Activated naive CD4-positive, alpha-beta T cell treated with anti-CD3 and anti-CD28 coated beads for 36 hours (primary cell): ENCODE measurements at regions not wholly inside any gene's neighbourhood (a gene's known extent, or its start where the extent isn't known, plus 50 kb on each side); places are given as distances from the start of the nearest gene placed in this dataset.
"Not testable (repeated sequence)": the region's sequence is repeated elsewhere in the genome, so short reads cannot be mapped to it uniquely, and the experiment has no call there.

Experiments used
- CTCF ChIA-PET: fragments of 350-600 bp; sonication (Branson Sonifier 250); formaldehyde crosslinking; loops from one replicate; lab custom pipeline; 2021; ENCODE audit warnings: antibody characterized with exemption; lab: Charles Lee
- DNase-seq: peaks from one replicate; pipeline ENCODE4 v3.0.0-alpha.2; 2020
- H3K27ac Mint-ChIP-seq: one replicate; pipeline ENCODE4 v1.8.0; 2021; ENCODE audit warnings: mild to moderate bottlenecking, mixed read lengths
- H3K27me3 Mint-ChIP-seq: one replicate; pipeline ENCODE4 v1.8.0; 2021; ENCODE audit warnings: low read depth, mixed read lengths
- H3K36me3 Mint-ChIP-seq: one replicate; pipeline ENCODE4 v1.8.0; 2021; ENCODE audit warnings: low read depth, mixed read lengths
- H3K4me1 Mint-ChIP-seq: one replicate; pipeline ENCODE4 v1.8.0; 2021; ENCODE audit warnings: low read depth, mixed read lengths
- H3K4me3 Mint-ChIP-seq: one replicate; pipeline ENCODE4 v1.8.0; 2021; ENCODE audit warnings: mild to moderate bottlenecking, moderate library complexity, mixed read lengths
- H3K9me3 Mint-ChIP-seq: one replicate; pipeline ENCODE4 v1.8.0; 2021; ENCODE audit warnings: mixed read lengths
- intact Hi-C: fragments of 100-400 bp; cut with micrococcal nuclease; formaldehyde crosslinking; loops from one replicate; pipeline ENCODE4 v1.15.1; 2023

DNA sequence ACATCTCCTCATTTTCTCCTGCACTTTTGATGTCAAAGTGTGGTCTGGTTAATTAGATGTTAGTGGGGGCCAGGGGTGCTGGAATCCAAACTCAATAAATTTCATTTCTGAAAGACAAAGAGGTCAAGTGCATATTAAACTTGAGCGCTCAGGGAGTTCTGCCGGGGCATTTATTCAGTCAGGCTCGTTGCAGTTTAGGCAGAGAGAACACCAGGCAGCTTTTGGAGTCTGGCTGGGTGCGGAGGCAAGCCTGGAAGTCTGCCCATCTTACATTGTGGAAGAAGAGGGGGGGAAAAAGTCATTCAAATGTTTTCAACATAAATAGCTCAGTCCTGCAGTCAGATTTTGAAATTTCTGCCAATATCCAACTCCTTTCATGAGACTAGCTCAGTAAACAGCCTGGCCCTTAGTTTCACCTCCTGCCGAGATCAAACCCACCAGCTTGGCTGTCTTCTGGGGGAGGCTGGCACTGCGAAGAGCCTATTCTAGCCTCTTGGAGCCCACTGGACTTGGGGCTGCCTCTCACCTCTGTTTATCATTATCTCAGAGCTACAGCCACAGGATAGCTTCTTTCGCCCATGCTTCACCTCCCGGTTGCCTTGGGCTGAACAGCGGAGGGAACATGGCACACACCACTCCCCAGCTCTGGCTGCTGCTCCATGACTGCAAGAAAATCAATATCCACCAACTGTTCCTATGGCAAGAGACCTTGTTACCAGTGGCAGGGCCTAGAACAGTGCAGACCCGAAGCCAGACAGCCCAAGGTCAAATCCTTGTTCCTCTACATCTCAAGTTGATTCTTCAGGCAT, 177.4 kb upstream of the CDH5 start:
- no peak for DNase-seq
- Mint-ChIP-seq H3K4me3 (no peak overlapping the region), H3K9me3 (peaks cover 4% of the 10 kb centered on the region), H3K4me1 (no peaks in the 10 kb centered on the region), H3K36me3 (no peaks in the 10 kb centered on the region), H3K27me3 (peaks cover 26% of the 10 kb centered on the region), H3K27ac (no peak overlapping the region)
- CTCF ChIA-PET: no interaction called here
- intact Hi-C loops: no loop called here

DNA sequence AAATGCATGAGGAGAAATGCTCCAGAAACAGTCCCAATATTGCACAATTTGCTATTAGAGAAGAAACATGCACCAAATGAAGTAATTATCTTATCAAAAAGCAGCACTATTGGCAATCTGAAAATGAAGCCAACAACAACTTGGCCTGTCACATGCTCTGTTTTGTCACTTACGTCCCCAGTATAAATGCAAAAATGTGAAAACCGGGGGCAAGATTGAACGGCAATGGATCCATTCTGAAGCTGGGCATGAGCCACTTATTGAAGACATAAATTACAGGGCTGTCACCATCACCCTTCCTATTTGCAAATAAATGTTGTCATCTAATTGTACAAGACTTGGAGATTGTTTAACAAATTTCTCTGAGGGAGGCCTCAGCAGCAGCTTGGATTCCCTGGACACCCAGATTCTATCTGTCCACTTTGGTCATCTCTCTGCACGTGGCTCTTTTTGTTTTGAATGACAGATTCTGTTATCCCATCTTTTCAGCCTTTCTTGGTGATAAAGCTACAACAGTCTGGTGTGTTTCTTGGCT, 180.2 kb upstream of the CDH5 start:
- no peak overlapping the region for H3K4me3 Mint-ChIP-seq
- no peak for DNase-seq
- H3K36me3 Mint-ChIP-seq: no peaks in the 10 kb centered on the region
- intact Hi-C loops: no loop called here
- peaks cover 4% of the 10 kb centered on the region for H3K9me3 Mint-ChIP-seq
- CTCF ChIA-PET: no interaction called here
- no peaks in the 10 kb centered on the region for H3K4me1 Mint-ChIP-seq
- peaks cover 33% of the 10 kb centered on the region for H3K27me3 Mint-ChIP-seq
- no peak overlapping the region for H3K27ac Mint-ChIP-seq

DNA sequence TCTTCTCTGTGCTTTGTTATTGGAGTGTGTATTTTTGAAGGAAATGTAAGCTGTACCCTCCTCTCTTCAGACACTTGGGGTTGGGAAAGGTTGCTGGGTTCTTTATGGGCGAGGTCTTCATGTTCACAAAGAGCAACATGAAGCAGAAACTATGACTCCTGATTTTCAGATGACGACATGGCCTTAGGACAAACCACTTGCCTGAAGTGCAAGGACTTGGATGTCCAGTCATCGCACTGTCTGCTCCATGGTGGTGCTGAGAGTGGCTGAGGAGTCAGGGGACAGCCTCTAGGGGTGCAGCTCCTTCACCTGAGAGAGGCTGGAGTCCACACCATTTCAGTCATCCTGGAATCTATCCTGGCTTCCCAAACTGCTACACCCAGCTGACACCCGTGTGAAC, 183.9 kb upstream of the CDH5 start:
- Mint-ChIP-seq H3K36me3 (no peaks in the 10 kb centered on the region), H3K4me1 (no peaks in the 10 kb centered on the region), H3K9me3 (peaks cover 7% of the 10 kb centered on the region), H3K27me3 (peaks cover 8% of the 10 kb centered on the region), H3K27ac (no peak overlapping the region), H3K4me3 (no peak overlapping the region)
- intact Hi-C loops: no loop called here
- no peak for DNase-seq
- CTCF ChIA-PET: no interaction called here

DNA sequence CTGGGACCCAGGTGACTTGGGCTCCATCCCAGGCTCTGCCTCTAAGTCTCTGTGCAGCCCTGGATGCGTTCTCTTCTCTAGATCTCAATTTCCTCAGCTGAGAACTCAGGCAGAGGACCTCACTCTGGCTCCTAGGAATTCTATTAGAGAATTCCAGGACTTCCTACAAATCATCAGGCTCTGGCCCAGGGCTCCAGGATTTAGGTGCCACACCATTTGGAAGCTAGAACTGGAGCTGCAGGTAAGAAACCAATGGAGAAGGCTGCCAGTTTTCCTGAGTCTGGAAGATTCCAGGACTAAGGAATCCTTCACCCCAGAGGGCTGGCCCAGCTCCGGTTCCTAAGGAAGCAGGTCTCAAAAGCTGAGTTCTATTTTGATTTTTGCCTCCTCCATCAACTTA, 189.8 kb upstream of the CDH5 start:
- Mint-ChIP-seq H3K9me3 (peaks cover 7% of the 10 kb centered on the region), H3K4me3 (no peak overlapping the region), H3K27ac (no peak overlapping the region), H3K4me1 (no peaks in the 10 kb centered on the region), H3K27me3 (peaks cover 4% of the 10 kb centered on the region), H3K36me3 (no peaks in the 10 kb centered on the region)
- DNase-seq: no peak
- intact Hi-C loops: no loop called here
- CTCF ChIA-PET: no interaction called here

DNA sequence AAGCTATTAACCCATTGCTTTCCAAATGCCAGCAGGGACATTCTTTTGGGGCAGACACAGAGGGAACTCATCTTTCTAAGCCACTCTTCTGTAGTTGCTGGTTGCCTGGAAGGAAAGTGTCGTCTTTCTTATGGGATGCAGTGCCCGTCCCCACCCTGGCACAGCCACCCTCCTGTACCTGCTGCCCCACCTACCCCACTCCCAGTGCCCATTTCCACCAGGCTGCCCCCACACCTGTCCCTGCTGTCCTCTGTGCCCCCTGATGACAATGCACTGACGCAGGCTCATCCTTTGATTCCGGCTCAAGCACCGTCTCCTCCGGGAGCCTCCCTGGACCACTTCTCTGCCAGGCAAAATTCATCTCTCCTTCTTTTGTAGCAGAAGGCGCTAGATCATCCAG, 190.4 kb upstream of the CDH5 start:
- H3K27me3 Mint-ChIP-seq: no peaks in the 10 kb centered on the region
- CTCF ChIA-PET: no interaction called here
- no peak overlapping the region for H3K27ac Mint-ChIP-seq
- no peak for DNase-seq
- H3K4me3 Mint-ChIP-seq: no peak overlapping the region
- intact Hi-C loops: no loop called here
- H3K4me1 Mint-ChIP-seq: no peaks in the 10 kb centered on the region
- H3K9me3 Mint-ChIP-seq: peaks cover 7% of the 10 kb centered on the region
- H3K36me3 Mint-ChIP-seq: no peaks in the 10 kb centered on the region

DNA sequence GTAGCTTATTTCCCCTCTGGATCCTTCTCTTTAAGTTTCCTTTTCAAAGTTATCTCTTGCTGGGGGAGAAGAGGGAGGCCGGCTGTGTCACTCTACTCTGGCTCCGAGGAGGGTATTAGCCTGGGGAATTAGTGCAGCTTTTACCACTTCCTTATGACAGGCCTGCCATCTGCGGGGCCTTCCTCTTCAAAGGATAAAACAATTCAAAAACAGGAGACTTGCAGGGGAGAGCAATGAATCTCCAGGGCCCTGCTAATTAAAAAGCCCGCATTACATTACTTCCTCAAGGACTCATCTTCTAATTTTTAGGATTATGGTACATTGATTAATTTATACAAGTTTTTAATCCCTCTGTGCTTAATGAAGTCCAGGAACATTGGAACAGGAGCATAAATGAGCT, 190.9 kb upstream of the CDH5 start:
- Mint-ChIP-seq H3K4me3 (no peak overlapping the region), H3K4me1 (no peaks in the 10 kb centered on the region), H3K9me3 (peaks cover 7% of the 10 kb centered on the region), H3K27me3 (no peaks in the 10 kb centered on the region), H3K36me3 (no peaks in the 10 kb centered on the region), H3K27ac (no peak overlapping the region)
- DNase-seq: no peak
- intact Hi-C loops: no loop called here
- CTCF ChIA-PET: no interaction called here

DNA sequence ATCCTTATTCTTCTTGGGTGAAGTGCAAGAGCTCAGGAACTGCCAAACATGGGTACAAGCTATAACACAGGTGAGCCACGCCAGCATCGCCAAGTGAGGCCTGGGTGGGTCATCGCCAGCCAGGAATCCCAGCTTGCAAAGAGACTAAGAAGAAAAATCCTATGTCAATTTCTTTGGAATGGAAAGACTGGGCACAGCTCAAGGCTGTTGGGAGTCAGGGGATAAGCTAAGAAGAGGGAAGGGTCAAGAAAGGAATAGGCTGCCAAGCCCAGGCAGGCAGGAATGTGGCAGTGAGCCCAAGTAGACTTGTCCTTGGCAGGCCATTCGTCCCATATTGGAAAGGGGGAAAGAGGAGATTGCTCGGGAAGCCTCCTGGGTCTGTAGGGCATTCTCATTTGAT, 191.4 kb upstream of the CDH5 start:
- intact Hi-C loops: no loop called here
- Mint-ChIP-seq H3K27me3 (no peaks in the 10 kb centered on the region), H3K27ac (no peak overlapping the region), H3K4me1 (no peaks in the 10 kb centered on the region), H3K9me3 (peaks cover 4% of the 10 kb centered on the region), H3K4me3 (no peak overlapping the region), H3K36me3 (no peaks in the 10 kb centered on the region)
- CTCF ChIA-PET: no interaction called here
- DNase-seq: no peak

DNA sequence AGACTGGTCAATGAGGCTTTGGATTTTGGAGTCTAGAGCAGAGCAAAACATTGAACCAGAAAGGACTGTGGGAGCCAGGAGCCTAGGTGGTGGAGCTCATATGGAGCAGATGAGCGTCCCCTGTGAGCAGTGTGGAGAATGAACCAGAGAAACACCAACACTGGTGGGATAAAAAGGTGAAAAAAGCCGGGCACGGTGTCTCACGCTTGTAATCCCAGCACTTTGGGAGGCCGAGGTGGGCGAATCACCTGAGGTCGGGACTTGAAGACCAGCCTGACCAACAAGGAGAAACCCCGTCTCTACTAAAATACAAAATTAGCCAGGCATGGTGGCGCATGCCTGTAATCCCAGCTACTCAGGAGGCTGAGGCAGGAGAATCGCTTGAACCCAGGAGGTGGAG, 192.7 kb upstream of the CDH5 start:
- DNase-seq: not testable (repeated sequence)

DNA sequence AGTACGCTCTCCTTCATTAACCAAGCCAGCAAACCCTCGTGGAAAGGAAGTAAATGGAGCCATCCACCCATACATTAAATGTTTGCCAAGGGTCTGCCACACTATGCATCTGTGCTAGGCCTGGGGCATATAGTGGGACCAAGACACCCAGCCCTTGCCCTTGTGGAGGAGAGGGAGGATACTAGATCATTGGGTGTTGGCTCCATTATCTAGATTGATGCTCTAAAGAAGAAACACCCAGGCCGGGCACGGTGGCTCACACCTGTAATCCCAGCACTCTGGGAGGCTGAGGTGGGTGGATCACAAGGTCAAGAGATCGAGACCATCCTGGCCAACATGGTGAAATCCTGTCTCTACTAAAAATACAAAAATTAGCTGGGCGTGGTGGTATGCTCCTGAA, 193.3 kb upstream of the CDH5 start:
- intact Hi-C loops, H3K9me3 Mint-ChIP-seq, DNase-seq, H3K27me3 Mint-ChIP-seq, H3K27ac Mint-ChIP-seq, H3K36me3 Mint-ChIP-seq, H3K4me3 Mint-ChIP-seq, CTCF ChIA-PET, H3K4me1 Mint-ChIP-seq: not testable (repeated sequence)

More for the DNA sequence above, 192.7 kb upstream of the CDH5 start:
- H3K9me3 Mint-ChIP-seq, intact Hi-C loops, H3K27ac Mint-ChIP-seq, H3K36me3 Mint-ChIP-seq, H3K4me3 Mint-ChIP-seq, CTCF ChIA-PET, H3K27me3 Mint-ChIP-seq, H3K4me1 Mint-ChIP-seq: not testable (repeated sequence)

DNA sequence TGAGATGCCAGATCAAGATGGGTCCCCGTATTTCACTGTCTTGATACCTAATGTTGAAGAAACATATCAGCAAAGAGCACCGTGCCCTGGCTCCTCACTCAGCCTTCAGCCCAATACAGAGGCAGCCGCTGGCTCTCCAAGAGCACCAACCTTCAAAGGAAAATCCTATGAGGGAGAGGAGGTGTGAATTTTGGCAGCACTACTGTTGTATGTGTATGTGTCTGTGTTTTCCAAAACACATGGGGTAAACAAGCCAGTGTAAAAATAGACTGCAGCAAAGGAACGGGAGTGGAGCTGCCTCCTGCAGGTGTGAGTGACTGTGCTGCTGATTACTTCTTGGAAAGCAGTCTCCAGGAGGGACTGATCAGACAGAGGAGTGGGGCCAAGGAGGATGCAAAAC, 194.0 kb upstream of the CDH5 start:
- H3K27ac Mint-ChIP-seq: no peak overlapping the region
- intact Hi-C loops: no loop called here
- no peaks in the 10 kb centered on the region for H3K27me3 Mint-ChIP-seq
- H3K36me3 Mint-ChIP-seq: no peaks in the 10 kb centered on the region
- CTCF ChIA-PET: no interaction called here
- no peaks in the 10 kb centered on the region for H3K4me1 Mint-ChIP-seq
- H3K4me3 Mint-ChIP-seq: no peak overlapping the region
- H3K9me3 Mint-ChIP-seq: no peaks in the 10 kb centered on the region
- no peak for DNase-seq

DNA sequence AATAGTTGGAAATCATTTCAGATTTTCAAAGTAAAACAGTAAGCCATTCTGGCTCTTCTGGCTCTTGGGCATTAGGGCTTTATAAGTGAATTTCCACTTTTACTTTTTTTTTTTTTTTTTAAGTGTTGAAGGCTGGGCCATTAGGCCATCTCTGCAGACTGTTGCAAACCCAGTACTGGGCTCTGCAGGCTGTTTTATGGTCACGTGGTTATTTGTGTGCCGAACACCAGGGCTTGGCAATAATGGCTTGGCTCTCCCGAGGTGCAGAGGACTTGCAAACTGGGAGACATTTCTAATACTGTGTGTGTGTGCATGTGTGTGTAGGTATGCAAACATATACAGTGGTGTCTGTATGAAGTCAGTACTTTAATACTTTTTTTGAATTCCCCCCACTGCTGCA, 194.9 kb upstream of the CDH5 start:
- H3K4me1 Mint-ChIP-seq: no peaks in the 10 kb centered on the region

DNA sequence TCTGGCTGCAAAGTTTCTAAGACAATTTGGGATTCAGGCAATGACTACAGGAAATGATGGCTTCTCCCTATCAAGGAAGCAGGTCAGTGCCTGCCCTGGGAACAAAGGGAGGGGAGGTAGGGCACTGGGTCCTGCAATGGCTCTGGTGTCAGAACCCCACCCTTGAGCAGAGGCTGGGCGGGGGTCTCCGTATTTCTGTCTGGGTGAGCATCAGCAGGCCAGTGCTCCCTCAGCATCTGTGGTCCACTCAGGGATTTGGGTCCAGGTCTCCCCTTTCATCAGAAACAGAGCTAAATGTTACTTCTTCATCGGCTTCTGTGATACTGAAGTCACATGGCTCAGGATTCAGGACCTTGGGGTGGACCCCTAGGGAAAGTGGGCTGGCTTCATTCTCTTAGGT, 195.5 kb upstream of the CDH5 start:
- Mint-ChIP-seq H3K36me3 (no peaks in the 10 kb centered on the region), H3K27me3 (no peaks in the 10 kb centered on the region), H3K27ac (no peak overlapping the region), H3K9me3 (no peaks in the 10 kb centered on the region), H3K4me1 (no peaks in the 10 kb centered on the region), H3K4me3 (no peak overlapping the region)
- no peak for DNase-seq
- intact Hi-C loops: no loop called here
- CTCF ChIA-PET: no interaction called here

More for the DNA sequence above, 194.9 kb upstream of the CDH5 start:
- intact Hi-C loops: no loop called here
- CTCF ChIA-PET: no interaction called here
- H3K9me3 Mint-ChIP-seq: no peaks in the 10 kb centered on the region
- H3K27ac Mint-ChIP-seq: no peak overlapping the region
- H3K27me3 Mint-ChIP-seq: no peaks in the 10 kb centered on the region
- DNase-seq: no peak
- H3K36me3 Mint-ChIP-seq: no peaks in the 10 kb centered on the region
- H3K4me3 Mint-ChIP-seq: no peak overlapping the region

DNA sequence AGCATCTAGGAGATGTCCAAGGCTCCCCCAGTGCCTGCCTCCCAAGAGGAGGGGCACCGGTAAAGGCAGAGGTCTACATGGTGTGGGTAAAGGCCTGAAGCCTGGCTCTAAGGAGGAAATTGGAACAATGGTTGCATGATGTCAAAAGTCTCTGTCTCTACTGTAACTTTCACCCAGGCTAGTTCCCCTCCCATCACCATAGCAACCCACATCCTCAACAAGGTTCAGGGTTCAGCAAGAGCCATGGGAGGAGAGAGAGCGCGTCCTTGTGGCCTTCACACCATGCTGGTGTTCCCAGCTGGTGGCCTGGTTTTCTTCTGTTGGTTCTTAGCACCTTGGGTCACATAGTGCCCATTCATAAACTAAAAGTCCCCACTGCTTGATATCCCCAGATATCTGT, 196.7 kb upstream of the CDH5 start:
- Mint-ChIP-seq H3K4me3 (no peak overlapping the region), H3K27ac (no peak overlapping the region), H3K27me3 (no peaks in the 10 kb centered on the region), H3K9me3 (no peaks in the 10 kb centered on the region), H3K4me1 (no peaks in the 10 kb centered on the region), H3K36me3 (no peaks in the 10 kb centered on the region)
- CTCF ChIA-PET: no interaction called here
- DNase-seq: no peak
- intact Hi-C loops: no loop called here
